EH (cell line): ENCODE measurements at regions not wholly inside any gene's neighbourhood (a gene's known extent, or its start where the extent isn't known, plus 50 kb on each side); places are given as distances from the start of the nearest gene placed in this dataset.

Experiments used
- DNase-seq: peaks from one replicate; pipeline ENCODE4 v3.0.0-alpha.2; 2015; ENCODE audit warnings: low read depth

- DNase-seq: no peak
These were observed 51.9 kb downstream of the CEBPB start for GRCh38 chr20:50242548-50242862.

DNA sequence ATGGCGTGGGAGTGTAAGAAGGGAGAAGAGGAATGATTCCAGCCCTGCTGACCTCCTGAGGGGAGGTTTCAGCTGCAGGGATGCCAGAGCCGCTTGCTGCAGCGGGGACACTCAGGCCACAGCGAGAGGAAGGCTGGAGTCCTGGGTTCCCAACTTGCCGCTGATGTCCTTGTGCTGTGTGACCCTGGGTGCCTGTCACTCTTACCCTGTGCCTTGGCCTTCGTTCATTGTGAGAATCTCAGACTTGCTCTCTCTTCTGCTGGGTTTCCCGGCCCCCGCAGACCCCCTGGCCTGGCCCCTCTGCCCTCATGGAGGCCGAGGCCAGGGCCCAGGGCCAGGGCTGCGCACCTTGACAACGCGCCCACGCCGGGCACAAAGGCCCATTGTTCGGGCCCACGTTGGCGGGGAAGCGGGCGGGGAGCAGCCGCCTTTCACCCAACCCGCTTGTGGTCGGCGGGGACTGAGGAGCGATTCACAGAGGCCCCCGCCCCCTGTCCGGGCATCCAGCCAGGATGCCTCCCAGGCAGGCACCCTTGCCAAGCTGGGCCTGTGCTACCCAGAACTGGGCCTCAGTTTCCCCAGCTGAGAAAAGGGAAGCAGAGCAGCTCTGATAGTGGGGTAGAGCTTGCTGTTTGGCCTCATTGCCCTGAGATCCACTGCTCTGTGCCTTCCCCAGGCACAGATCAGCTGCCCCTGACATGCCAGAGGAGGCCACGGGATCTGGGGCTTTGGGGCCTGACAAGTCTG, 52.4 kb downstream of the CEBPB start:
- DNase-seq: no peak

DNA sequence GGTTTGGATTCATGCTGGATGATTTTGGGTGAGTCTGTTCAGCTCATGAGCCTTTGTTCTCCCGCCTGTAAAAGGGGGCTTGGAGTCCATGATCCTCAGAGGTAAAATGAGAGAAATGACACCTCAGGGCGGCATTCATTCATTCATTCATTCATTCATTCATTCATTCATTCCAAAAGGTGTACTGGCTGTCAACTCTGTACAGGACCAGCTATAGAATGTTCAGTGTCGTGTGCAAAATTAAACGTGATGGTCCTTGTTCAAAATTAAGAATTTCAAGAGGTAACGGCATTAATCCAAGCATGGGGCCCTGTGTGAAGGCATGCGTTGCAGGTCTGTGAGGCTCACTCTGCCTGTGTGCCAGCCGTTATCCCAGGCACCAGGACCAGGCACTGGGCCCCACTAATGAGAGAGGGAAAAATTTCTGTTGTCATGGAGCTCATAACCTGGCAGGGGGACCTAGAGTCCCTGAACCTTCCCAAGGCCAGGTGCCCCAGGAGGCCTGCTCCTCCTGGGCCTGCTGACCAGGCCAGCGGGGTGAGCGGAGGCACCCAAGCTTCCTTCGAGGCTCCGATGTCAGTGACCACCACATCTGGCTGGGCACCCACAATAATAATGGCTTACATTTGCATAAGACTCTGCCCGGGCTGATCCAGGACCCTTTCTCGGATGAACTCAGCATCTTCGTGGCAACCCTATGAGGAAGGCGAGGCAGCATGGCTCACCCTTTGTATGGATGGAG, 53.2 kb downstream of the CEBPB start:
- DNase-seq: no peak

DNA sequence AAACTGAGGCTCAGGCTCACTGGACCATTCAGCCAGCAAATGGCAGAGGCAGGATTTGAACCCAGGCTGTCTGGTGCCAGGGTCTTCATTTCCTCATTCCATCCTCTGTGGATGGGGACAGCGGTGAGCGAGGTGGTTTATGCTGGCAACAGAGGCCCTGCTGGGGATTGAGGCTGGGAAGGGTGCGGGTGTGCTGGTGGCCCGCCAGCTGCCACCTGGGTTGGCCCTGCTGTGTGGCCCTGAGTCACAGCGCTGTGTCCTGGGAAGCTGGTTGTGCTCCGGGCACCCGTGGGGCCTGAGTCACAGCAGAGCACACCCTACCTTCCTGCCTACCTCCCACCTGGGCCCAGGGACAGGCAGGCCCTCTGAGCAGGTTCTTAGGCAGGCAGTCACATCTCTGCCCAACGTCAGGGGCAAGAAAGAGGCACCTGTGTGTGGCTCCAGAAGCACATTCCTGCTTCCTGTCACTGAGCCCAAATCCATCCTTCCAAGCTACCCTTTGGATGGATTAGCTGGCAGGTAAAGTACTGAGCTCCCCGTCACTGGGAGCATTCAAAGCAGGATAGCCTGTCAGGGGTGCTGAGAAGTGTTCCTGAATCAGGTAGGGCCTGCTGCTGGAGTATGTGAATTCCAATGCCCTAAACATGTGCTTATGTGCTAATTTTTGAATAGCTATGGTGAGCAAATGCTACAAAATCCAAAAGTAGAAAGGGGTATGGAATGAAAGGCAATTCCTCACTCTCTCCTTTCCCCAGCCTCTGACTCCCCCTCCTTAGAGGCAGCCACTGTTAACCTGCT, 53.9 kb downstream of the CEBPB start:
- no peak for DNase-seq

DNA sequence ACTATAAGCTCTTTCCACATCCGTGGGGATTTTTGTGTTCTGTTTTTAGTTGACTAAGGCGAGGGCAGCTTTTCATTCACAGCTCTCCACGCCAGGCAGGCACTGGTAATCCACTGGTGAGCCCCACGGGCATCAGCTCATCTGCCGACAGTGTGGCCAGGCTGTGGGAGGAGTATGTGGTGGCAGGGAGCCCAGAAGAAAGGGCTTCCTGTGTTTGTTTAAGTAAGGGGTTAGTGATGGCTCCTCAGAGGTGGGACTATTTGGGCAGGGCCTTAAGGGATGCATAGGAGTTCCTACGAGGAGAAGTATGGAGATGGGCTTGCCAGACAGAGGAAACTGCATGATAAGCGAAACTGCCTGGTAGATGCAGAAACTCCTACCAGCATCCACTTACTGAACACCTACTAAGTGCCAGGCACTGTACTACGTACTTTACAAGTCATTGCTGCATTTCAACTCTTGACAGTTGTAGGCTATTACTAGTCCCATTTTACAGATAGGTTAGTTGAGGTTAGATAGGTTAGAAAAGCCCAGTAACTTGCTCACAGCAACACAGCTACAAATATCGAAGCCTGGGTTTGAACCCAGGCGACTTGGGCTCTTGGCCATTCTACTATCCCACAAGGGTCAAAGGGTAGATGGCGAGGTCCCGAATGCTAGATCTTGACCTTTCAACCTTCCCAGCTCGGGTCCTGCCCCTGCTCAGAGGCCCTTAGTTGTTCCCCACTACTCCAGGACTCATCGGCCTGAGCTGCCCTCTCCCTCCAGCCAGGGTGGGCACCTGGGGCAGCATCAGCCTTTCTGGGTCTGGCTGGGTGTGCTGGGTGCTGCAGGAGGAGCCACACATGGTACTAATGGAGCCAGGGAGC, 55.1 kb downstream of the CEBPB start:
- DNase-seq: peak; percentile 84

GRCh38 chr20:50246367-50247195, 56.0 kb downstream of the CEBPB start:
- no peak for DNase-seq

DNA sequence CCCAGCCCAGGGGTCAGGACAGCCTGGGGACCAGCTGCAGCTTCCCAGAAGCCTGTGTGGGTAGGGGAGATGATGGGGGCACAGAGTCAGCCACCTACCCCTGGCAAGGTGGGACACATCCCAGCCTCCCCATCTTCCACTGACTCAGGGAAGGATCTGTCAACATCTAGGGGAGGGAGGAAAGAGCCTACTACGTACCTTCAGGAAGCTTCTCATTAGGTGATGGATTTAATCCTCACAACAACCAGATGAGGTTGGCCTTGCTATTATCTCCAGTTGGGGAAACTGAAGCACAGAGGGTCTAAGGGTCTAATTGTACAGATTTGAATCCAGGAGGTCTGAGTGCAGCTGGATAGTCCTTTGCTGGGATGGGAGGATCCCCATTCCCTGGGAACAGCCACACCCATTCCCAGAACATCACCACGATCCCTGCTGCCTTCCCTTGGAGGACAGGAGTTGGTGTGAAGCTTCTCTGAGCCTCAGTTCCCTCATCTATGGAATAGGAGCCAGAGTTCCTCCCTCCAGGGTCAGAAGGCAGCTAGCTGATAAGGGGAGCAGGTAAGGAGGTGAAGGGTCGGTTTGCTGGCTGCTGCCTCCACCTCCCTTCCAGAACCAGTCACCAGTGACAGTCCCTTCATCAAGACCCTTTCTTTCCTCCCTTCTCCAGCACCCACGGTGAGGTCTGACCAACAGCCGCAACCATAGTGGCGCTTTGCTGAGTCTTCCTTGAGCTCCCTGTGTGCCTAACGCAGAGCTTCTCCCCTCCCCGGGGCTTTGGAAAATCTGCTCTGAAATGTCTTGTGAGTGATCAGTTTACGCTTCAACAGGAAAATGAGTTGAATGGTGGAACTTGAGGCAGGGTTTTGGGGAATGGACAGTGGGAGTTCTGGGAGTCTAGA, 56.8 kb downstream of the CEBPB start:
- no peak for DNase-seq

DNA sequence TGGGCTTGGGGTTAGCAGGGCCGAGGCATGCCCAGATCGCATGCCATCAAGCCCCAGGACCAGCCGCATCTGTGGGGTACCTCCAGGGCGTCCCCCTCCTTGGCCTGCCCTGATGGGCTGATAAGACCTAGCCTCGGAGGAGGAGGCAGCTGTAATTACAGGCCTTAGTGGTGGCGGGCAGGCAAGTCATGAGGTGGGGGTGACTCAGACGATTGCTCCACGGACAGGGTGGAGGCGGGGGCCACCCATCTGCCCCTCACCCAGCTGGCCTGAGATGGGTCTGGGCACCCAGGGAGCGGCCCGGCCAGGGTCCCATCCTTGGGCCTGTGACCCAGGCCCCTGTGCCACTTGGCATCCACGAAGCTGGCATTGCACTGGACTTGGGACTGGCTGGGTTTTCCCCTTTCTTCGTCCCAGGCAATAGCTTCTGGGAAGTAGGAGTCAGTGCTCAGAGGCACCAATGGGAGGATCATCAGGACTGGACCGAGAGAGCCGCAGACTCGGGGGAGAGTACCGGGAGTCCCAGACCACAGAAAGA, 57.5 kb downstream of the CEBPB start:
- peak; percentile 62 for DNase-seq

GRCh38 chr20:50249447-50250388, 59.1 kb downstream of the CEBPB start:
- DNase-seq: no peak

GRCh38 chr20:50250679-50251382, 60.2 kb downstream of the CEBPB start:
- DNase-seq: no peak

DNA sequence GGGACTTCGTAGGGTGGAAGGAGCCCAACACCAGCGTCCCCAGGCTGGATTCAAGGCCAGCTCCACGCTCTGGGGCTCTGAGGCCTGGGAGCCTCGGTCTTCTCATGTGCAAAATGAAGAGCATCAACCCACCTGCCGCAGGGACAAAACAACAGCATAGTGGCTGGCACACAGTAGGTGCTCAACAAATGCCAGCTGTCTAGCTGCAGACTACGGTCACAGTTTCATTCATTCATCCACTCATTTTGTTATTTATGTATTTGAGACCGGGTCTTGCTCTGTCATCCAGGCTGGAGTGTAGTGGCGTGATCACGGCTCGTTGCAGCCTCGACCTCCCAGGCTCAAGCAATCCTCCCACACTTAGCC, 60.7 kb downstream of the CEBPB start:
- no peak for DNase-seq

- peak; percentile 83 for DNase-seq
These were observed 61.4 kb downstream of the CEBPB start for GRCh38 chr20:50251992-50252511.

DNA sequence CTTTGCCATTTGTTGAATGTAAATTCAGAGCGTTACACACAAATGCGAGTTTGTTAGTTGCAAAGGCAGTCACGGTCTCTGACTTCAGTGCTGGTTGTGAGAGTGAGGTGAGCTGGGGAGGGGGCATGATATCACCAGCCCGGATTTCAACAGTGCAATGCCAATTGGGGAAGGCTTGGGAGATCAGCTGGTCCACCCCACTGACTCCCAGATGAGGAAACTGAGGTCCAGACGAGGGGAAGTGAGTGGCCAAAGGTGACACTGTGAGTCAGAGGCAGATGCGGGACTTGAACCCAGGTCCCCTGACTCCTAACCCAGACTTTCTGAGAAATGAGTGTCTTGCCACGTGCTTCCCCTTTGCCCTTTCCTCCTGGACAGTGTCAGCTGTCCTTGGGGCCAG, 62.1 kb downstream of the CEBPB start:
- no peak for DNase-seq

GRCh38 chr20:50253101-50253500, 62.5 kb downstream of the CEBPB start:
- no peak for DNase-seq

DNA sequence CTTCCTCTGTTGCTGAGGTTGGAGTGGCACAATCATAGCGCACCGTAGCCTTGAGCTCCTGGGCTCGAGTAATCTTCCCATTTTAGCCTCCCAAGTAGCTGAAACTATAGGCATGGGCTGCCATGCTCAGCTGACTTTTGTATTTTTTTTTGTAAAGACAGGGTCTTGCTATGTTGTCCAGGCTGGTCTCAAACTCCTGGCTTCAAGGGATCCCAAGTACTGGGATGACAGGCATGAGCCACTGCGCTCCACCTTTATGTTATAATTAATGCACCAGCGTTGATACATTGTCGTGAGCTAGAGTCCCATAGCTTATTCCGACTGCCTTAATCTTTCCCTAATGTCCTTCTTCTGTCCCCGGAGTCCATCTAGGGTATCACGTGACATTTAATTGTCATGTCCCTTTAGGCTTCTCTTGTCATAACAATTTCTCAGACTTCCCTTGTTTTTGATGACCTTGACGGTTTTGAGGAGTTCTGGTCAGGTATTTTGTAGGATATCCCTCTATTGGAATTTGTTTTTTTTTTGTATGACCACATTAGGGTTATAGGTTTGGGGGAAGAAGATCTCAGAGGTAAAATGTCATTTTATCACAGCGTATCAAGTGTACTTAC, 63.9 kb downstream of the CEBPB start:
- DNase-seq: no peak

DNA sequence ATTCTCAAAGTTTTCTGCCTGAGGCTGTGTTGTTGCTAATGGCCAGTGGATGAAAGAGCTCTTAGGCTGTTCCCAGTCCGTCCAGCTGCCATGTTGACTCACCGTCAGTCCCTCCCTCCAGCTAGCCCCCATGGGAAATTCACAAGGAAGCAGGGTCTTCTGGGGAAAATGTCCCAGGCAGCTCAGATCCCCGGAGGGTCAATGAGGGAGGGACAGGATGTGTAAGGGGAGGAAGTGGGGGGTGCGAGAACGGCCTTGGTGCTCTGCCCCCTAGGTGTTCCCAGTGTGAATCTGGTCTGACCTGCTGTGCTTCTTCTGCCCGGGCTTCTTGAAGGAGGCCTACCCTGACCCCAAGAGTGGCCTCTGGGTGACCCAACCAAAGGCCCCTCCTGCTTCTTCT, 65.9 kb downstream of the CEBPB start:
- DNase-seq: peak; percentile 30

DNA sequence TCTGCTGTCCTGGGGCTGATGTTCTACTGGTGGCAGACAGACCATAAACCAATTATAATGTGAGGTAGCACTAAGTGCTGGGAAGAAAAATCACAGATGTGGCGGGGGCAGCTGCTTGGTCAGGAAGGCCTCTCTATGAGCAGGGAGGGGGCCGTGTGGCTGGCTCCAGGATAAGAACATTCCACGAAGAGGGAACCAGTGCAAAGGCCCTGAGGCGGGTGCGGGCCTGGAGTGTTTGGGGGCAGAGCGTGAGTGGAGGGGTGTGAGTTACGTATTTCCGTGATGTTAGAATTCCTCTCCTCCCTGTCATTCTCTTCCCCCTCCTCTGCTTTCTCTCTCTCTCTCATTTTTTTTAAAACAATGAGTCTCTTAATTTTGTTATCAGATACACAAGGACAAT, 67.2 kb downstream of the CEBPB start:
- DNase-seq: no peak
